Ishikawa (cell line): ENCODE measurements at regions not wholly inside any gene's neighbourhood (a gene's known extent, or its start where the extent isn't known, plus 50 kb on each side); places are given as distances from the start of the nearest gene placed in this dataset.

ENCODE experiments used
- EP300 ChIP-seq: IDR thresholded peaks from 2 replicates; pipeline ENCODE4 v1.6.1; 2012; ENCODE audit warnings: borderline replicate concordance
- FOXM1 ChIP-seq: IDR thresholded peaks from 2 replicates; pipeline ENCODE4 v1.6.1; 2012; ENCODE audit warnings: low read depth, borderline replicate concordance
- YY1 ChIP-seq: IDR thresholded peaks from 2 replicates; pipeline ENCODE4 v1.6.1; 2012; ENCODE audit warnings: low read depth

DNA sequence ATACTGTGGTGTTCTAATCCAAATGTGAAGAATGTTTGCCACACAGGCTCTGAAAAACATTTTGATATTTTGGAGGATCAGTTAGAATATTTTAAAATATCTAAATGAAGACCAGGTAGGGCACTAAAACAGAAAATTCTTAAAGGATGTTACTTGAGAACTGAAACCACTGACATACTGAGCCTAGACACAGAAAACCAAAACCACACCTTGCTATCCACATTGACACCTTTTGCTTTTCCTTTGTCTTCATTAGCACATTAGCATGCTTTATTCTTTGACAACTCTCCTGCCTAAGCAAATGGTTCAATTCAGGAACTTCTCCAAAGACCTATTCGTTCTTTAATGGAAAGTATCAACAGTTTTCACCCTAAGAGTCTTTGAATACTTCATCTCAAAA is 835.9 kb upstream of the GRM7 start:
- TF ChIP-seq EP300 (no peak), FOXM1 (no peak), YY1 (no peak)
